HCT116 (cell line): ENCODE measurements at regions not wholly inside any gene's neighbourhood (a gene's known extent, or its start where the extent isn't known, plus 50 kb on each side); places are given as distances from the start of the nearest gene placed in this dataset.

Experiments
- ELF1 ChIP-seq: IDR thresholded peaks from 2 replicates; pipeline ENCODE4 v1.6.1; 2012; ENCODE audit warnings: low read depth, borderline replicate concordance
- EZH2 ChIP-seq: fragments of 200-600 bp; sonication (generic); IDR thresholded peaks from 2 replicates; pipeline ENCODE4 v1.6.1; 2017; ENCODE audit warnings: antibody characterized with exemption, mixed run types
- JUND ChIP-seq: IDR thresholded peaks from 2 replicates; pipeline ENCODE4 v1.6.1; 2012
- MAX ChIP-seq: IDR thresholded peaks from 2 replicates; pipeline ENCODE4 v1.6.1; 2012
- POLR2A ChIP-seq: IDR thresholded peaks from 2 replicates; pipeline ENCODE4 v1.7.0; 2011; ENCODE audit warnings: borderline replicate concordance; ENCODE audit not compliant: insufficient read depth, insufficient read length; ENCODE audit errors: extremely low read depth
- POLR2AphosphoS5 ChIP-seq: IDR thresholded peaks from 2 replicates; pipeline ENCODE4 v1.6.1; 2011; ENCODE audit warnings: mild to moderate bottlenecking, low read depth, low read length, moderate library complexity
- REST ChIP-seq: IDR thresholded peaks from 2 replicates; pipeline ENCODE4 v1.6.1; 2012; ENCODE audit warnings: low read depth
- SIN3A ChIP-seq: IDR thresholded peaks from 2 replicates; pipeline ENCODE4 v1.6.1; 2012; ENCODE audit warnings: low read depth
- SRF ChIP-seq: IDR thresholded peaks from 2 replicates; pipeline ENCODE4 v1.6.1; 2012; ENCODE audit warnings: low read depth
- TCF7L2 ChIP-seq: IDR thresholded peaks from 2 replicates; pipeline ENCODE4 v1.7.0; 2011; ENCODE audit warnings: borderline replicate concordance, inconsistent platforms; ENCODE audit not compliant: insufficient read depth, insufficient read length; ENCODE audit errors: extremely low read depth
- YY1 ChIP-seq: IDR thresholded peaks from 2 replicates; pipeline ENCODE4 v1.6.1; 2011; ENCODE audit warnings: low read length, low read depth, moderate library complexity, mild to moderate bottlenecking; ENCODE audit not compliant: insufficient replicate concordance; ENCODE audit errors: extremely low read depth
- ZBTB33 ChIP-seq: IDR thresholded peaks from 2 replicates; pipeline ENCODE4 v1.6.1; 2011; ENCODE audit warnings: mild to moderate bottlenecking, low read length, moderate library complexity; ENCODE audit not compliant: insufficient replicate concordance; ENCODE audit errors: extremely low read depth
- ZFX ChIP-seq: fragments of 450-650 bp; IDR thresholded peaks from 2 replicates; pipeline ENCODE4 v1.6.1; 2017
- TF ChIP-seq, protein P1 (sequence below), 3 experiments: fragments of 200-600 bp in 1 of 3; sonication (generic) in 1 of 3; IDR thresholded peaks in 2 of 3; conservative IDR thresholded peaks in 1 of 3; 2 replicates each; pipeline ENCODE4 v1.5.1; 2012 to 2017; ENCODE audit warnings: low read depth in 2 of 3, low read length in 2 of 3, antibody characterized with exemption in 1 of 3, borderline replicate concordance in 1 of 3, control low read depth in 1 of 3, mild to moderate bottlenecking in 1 of 3, mixed read lengths in 1 of 3, mixed run types in 1 of 3, moderate library complexity in 1 of 3; ENCODE audit not compliant: insufficient read depth in 1 of 3

DNA sequence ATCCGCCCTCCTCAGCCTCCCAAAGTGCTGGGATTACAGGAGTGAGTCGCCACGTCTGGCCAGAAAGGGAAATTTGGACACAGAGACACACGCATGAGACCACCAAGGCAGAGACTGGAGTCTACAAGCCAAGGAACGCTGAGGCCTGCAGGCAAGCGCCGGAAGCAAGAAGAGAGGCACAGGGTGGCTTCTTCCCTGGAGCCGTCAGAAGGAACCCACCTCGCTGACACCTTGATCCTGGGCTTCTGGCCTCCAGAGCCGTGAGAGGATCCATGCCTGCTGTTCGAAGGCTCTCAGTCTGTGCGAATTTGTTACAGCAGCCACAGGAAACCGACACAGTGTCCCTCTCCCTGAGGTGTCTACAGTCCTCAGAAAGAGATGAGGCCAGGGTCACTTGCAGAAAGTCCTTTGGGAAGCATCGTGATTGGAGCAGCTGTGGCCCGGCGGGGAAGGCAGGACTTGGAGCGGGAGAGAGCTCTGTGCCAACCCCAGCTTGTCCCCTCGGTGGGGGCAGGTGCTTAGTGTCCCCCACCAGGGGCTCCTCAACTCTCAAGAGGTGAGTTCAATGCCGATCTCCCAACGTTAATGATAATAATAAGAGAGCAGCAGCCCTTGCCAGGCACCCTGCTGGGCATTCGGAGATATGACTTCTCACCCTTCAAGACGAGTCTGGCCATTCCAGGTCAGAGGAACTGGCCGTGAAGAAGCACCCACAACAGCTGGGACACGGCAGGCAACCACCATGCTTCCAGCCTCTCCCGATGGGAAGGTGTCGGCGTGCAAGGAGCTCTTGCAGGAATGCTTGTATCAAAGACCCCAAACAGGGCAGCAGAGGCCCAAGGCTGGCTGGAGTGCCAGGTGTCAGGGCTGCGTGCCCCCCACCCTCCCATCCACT is 68.4 kb upstream of the TNRC6C start:
- no peak for TF ChIP-seq MAX
- TF ChIP-seq, protein P1, sequence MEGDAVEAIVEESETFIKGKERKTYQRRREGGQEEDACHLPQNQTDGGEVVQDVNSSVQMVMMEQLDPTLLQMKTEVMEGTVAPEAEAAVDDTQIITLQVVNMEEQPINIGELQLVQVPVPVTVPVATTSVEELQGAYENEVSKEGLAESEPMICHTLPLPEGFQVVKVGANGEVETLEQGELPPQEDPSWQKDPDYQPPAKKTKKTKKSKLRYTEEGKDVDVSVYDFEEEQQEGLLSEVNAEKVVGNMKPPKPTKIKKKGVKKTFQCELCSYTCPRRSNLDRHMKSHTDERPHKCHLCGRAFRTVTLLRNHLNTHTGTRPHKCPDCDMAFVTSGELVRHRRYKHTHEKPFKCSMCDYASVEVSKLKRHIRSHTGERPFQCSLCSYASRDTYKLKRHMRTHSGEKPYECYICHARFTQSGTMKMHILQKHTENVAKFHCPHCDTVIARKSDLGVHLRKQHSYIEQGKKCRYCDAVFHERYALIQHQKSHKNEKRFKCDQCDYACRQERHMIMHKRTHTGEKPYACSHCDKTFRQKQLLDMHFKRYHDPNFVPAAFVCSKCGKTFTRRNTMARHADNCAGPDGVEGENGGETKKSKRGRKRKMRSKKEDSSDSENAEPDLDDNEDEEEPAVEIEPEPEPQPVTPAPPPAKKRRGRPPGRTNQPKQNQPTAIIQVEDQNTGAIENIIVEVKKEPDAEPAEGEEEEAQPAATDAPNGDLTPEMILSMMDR (IDR thresholded peaks at IDR 0.05 in 2 of 3, conservative IDR thresholded peaks at IDR 0.05 in 1 of 3; ENCODE audit: borderline replicate concordance in 1 of 3, insufficient read depth in 1 of 3, low read depth in 2 of 3, low read length in 2 of 3): peak in 2 of 3 experiments; percentile 17 to 18; a peak in 1 of 6 replicates
- no peak for TF ChIP-seq POLR2AphosphoS5
- no peak for TF ChIP-seq REST
- no peak for TF ChIP-seq EZH2
- no peak for TF ChIP-seq POLR2A
- no peak for TF ChIP-seq SIN3A
- no peak for TF ChIP-seq YY1
- no peak for TF ChIP-seq JUND
- TF ChIP-seq ELF1: no peak
- no peak for TF ChIP-seq ZFX
- no peak for TF ChIP-seq ZBTB33
- TF ChIP-seq TCF7L2: no peak
- no peak for TF ChIP-seq SRF
